ENCODE measurements at regions not wholly inside any gene's neighbourhood (a gene's known extent, or its start where the extent isn't known, plus 50 kb on each side); places are given as distances from the start of the nearest gene placed in this dataset.
"Not testable (repeated sequence)": the region's sequence is repeated elsewhere in the genome, so short reads cannot be mapped to it uniquely, and the experiment has no call there.

- DNase-seq (ENCODE audit: low read depth in 2 of 3, low spot score in 1 of 3) = no peak
Measured at GRCh38 chr10:80945264-80945880, 407.7 kb downstream of the SH2D4B start.

- DNase-seq (ENCODE audit: low read depth in 2 of 3, low spot score in 1 of 3) = no peak
Measured at GRCh38 chr10:80946073-80946472, 408.4 kb downstream of the SH2D4B start.

- no peak for DNase-seq (ENCODE audit: low read depth in 2 of 3, low spot score in 1 of 3)
Measured at GRCh38 chr10:80946957-80947726, 409.4 kb downstream of the SH2D4B start.

- DNase-seq (ENCODE audit: low read depth in 2 of 3, low spot score in 1 of 3) = no peak
Measured at GRCh38 chr10:80949785-80950184, 412.1 kb downstream of the SH2D4B start.

- no peak for DNase-seq (ENCODE audit: low read depth in 2 of 3, low spot score in 1 of 3)
Measured at GRCh38 chr10:80952436-80952835, 414.7 kb downstream of the SH2D4B start.

- no peak for DNase-seq (ENCODE audit: low read depth in 2 of 3, low spot score in 1 of 3)
Measured at GRCh38 chr10:80957161-80957560, 419.5 kb downstream of the SH2D4B start.

GRCh38 chr10:80964179-80964578, 426.5 kb downstream of the SH2D4B start:
- DNase-seq (ENCODE audit: low read depth in 2 of 3, low spot score in 1 of 3) = no peak

- DNase-seq (ENCODE audit: low read depth in 2 of 3, low spot score in 1 of 3) = no peak
Measured at GRCh38 chr10:80964955-80965614, 427.4 kb downstream of the SH2D4B start.

- no peak for DNase-seq (ENCODE audit: low read depth in 2 of 3, low spot score in 1 of 3)
Measured at GRCh38 chr10:80966326-80966986, 428.8 kb downstream of the SH2D4B start.

GRCh38 chr10:80967357-80967756, 429.7 kb downstream of the SH2D4B start:
- DNase-seq (ENCODE audit: low read depth in 2 of 3, low spot score in 1 of 3) = not testable (repeated sequence)

GRCh38 chr10:80968903-80969302, 431.2 kb downstream of the SH2D4B start:
- no peak for DNase-seq (ENCODE audit: low read depth in 2 of 3, low spot score in 1 of 3)

- no peak for DNase-seq (ENCODE audit: low read depth in 2 of 3, low spot score in 1 of 3)
Measured at GRCh38 chr10:80971461-80971860, 433.8 kb downstream of the SH2D4B start.

- no peak for DNase-seq (ENCODE audit: low read depth in 2 of 3, low spot score in 1 of 3)
Measured at GRCh38 chr10:80976658-80977057, 439.0 kb downstream of the SH2D4B start.

GRCh38 chr10:80985102-80985501, 447.4 kb downstream of the SH2D4B start:
- no peak for DNase-seq (ENCODE audit: low read depth in 2 of 3, low spot score in 1 of 3)

GRCh38 chr10:80986596-80986995, 448.9 kb downstream of the SH2D4B start:
- no peak for DNase-seq (ENCODE audit: low read depth in 2 of 3, low spot score in 1 of 3)

- DNase-seq (ENCODE audit: low read depth in 2 of 3, low spot score in 1 of 3) = no peak
Measured at GRCh38 chr10:80988755-80989154, 451.1 kb downstream of the SH2D4B start.

- DNase-seq (ENCODE audit: low read depth in 2 of 3, low spot score in 1 of 3) = no peak
Measured at GRCh38 chr10:80996615-80997193, 459.0 kb downstream of the SH2D4B start.

GRCh38 chr10:81000781-81001180, 463.1 kb downstream of the SH2D4B start:
- DNase-seq (ENCODE audit: low read depth in 2 of 3, low spot score in 1 of 3) = no peak

- no peak for DNase-seq (ENCODE audit: low read depth in 2 of 3, low spot score in 1 of 3)
Measured at GRCh38 chr10:81002382-81002781, 464.7 kb downstream of the SH2D4B start.

GRCh38 chr10:81007872-81008271, 470.2 kb downstream of the SH2D4B start:
- no peak for DNase-seq (ENCODE audit: low read depth in 2 of 3, low spot score in 1 of 3)

- DNase-seq (ENCODE audit: low read depth in 2 of 3, low spot score in 1 of 3) = no peak
Measured at GRCh38 chr10:81008726-81009125, 471.0 kb downstream of the SH2D4B start.
